Retina (tissue), 1 donor: ENCODE measurements at regions not wholly inside any gene's neighbourhood (a gene's known extent, or its start where the extent isn't known, plus 50 kb on each side); places are given as distances from the start of the nearest gene placed in this dataset.

Experiments
- DNase-seq: peaks from one replicate; pipeline ENCODE4 v3.0.0-alpha.2; 2016

GRCh38 chr5:51944500-51945125, 561.4 kb downstream of the ISL1 start:
- no peak for DNase-seq

DNA sequence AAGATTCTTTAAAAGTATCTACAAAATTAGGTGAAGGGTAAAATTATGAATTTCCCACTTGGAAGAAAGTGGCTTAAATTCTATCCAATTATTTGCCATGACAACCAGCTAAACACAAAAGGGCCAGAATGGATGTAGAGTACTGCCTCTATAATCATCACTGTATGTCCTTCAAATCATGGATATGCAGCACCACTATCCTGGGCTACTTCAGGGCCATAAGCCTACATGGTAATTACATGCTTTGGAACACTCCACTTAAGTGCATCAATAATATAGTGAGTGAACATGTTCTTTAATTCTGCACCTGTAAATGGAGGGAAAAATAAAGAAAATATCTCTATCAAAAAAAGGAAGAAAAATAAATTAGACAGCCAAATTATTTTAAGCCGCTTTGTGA, 575.2 kb downstream of the ISL1 start:
- no peak for DNase-seq

- no peak for DNase-seq
Observed at GRCh38 chr5:51960617-51961121, 577.4 kb downstream of the ISL1 start.

GRCh38 chr5:51961154-51961562, 577.9 kb downstream of the ISL1 start:
- peak; percentile 63 for DNase-seq

DNA sequence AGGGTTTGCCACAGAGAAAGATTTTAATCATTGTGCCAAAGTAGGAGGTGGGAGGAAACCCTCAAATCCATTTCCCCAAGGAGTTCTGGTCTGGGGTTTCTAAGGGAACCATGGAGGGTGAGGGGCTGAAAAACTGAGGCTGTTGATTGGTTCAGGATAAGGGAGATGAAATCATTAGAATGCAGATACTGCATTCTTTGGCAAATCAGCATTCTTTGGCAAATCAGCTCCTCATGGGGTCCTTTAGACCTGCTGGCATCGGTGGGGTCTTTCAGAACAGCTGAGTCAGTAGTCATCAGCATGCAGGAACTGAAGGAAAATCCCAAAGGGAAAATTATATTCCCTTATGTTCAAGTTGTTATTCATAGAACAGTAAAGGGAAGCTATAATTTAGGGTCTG, 585.5 kb downstream of the ISL1 start:
- DNase-seq: no peak

GRCh38 chr5:51974834-51975233, 591.6 kb downstream of the ISL1 start:
- DNase-seq: no peak

DNA sequence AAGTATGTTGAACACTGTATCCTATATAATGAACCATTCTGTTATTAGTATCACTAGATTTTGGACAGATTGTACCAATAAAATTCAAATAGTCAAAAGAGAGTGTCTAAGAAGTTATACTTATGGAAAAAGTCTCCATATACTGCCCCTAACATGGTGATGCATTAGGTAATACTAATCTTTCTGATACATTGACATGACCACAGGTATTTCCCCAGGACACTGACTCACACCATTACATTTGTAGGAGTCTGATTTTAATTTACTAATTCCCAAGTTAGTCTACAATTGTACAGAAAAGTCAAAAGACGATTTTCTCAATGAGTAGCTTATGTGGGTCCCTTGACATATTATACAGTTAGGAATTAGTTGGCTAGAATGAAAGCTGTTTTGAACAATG, 593.8 kb downstream of the ISL1 start:
- DNase-seq: no peak

DNA sequence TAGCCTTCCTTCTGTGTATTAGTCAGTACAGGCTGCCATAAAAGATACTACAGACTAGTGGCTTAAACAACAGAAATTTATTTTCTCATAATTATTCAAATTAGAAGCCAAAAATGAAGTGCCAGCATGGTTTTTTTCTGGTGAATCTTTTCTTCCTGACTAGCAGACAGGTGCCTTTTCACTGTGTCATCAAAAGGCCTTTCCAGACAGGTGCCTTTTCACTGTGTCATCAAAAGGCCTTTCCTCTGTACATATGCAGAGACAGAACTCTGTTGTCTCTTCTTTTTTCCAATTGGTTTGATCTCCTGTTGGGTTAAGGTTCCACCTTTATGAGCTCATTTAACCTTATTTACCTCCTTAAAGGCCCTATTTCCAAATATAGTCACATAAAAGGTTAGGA, 599.9 kb downstream of the ISL1 start:
- no peak for DNase-seq

DNA sequence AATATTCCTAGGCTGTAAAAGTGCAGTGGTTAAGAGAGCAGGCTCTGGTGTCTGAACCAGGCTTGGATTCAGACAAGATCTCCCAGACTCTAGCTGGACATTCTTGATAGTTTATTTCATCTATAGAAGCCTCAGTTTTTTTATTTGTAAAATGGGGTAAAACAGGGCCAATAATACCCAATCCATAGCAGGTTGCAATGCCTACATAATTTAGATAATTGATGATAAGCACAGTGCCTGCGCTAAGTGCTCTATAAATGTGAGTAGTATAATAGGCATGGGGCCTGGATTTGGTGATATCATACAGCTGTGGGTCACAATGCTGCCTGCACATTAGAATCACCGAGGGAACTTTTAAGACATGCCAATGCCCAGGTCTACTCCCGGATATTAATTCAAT, 603.5 kb downstream of the ISL1 start:
- DNase-seq: no peak

GRCh38 chr5:51987239-51987638, 604.0 kb downstream of the ISL1 start:
- DNase-seq: no peak

GRCh38 chr5:51987669-51988209, 604.5 kb downstream of the ISL1 start:
- peak; percentile 40 for DNase-seq

GRCh38 chr5:51988634-51989033, 605.4 kb downstream of the ISL1 start:
- peak; percentile 24 for DNase-seq

DNA sequence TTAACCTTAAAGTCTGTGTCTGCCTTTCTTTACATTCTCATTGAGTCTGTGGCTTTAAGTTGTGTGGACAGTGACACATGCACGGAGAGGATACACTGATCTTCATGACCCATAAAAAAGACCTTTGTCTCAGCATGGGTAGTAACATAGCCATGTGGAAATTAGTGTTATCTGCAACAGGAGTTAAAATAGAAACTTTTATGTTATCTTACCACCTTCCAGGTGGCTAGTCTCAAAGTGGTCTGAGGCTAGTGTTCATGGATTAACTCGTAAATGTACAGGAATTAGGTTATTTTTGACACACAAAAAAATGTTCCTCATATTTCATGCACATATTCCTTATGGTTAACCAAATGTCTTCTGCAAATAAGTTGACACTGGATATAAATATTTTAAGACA, 607.0 kb downstream of the ISL1 start:
- no peak for DNase-seq

DNA sequence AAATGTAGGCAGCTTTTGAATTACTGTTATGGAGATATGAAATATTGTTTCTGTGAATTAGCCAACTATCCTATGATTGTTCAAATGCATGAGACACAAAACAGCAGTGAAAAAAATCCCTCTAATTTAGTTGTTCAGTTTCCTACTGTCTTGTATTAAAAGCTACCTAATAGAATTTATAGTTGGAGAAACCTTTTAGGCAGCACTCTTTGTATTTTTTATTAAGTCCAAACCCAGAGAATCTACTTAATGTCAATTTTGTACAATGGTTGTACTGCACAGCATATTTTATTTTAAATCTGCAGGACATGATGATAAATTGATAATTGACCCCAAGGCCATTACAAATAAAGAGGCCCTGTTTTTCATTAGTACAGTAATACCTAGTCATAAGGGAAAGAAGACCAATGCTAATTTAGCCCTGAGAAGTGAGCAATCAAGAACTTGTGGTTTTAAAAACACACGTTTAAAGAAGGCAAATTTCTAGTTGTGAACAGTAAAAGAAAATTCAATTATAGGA, 607.5 kb downstream of the ISL1 start:
- DNase-seq: no peak

DNA sequence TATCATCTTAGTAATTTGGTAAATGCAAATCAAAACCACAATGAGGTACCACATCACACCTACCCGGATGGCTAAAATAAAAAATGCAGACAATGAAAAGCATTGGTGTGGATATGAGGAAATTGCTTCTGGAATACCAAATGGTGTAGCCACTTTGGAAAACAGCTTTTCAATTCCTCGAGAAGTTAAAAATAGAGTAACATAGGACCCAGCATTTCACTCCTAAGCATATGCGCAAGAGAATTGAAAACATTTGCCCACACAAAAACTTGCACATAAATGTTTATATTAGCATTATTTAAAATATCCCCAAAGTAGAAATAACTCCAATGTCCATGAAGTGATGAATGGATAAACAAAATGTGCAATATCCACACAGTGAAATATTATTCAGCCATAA, 608.7 kb downstream of the ISL1 start:
- DNase-seq: no peak

GRCh38 chr5:51995773-51996306, 612.6 kb downstream of the ISL1 start:
- DNase-seq: no peak

- no peak for DNase-seq
Observed at GRCh38 chr5:51996356-51996861, 613.2 kb downstream of the ISL1 start.

DNA sequence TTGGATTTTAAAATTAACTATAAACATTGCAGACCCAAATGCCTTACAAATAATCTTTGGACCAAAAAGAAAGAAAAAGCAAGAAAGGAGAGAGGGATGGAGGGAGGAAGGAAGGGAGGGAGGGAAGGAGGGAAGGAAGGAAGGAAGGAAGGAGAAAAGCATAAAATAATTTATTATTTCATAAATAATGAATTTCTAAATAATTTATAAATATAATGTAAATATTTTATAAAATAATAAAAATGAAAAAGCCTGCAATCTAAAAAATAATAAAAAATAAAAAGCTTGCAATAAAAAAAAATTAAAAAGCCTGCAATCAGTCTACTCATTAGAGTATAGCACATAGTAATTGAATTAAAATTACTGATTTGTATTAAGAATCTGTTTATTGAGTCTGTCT, 614.3 kb downstream of the ISL1 start:
- DNase-seq: no peak

DNA sequence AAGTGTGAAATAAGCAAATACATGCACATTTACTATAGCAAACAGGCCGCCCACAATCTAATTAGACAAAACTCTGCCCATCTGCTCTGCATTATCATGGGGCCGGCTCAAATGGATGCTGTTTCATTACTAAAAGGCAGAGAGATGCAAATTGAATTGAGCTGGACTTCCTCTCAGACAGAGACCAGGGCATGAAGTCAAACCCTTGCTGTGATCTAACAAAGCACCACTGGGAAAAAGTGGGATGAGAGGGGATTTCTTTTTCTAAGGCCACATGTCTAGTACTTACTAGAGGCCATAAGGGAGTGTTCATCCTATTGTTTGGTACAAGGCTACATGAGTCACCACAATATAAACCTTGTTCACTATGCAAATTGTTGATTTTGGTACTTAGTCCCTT, 614.7 kb downstream of the ISL1 start:
- DNase-seq: peak; percentile 38

DNA sequence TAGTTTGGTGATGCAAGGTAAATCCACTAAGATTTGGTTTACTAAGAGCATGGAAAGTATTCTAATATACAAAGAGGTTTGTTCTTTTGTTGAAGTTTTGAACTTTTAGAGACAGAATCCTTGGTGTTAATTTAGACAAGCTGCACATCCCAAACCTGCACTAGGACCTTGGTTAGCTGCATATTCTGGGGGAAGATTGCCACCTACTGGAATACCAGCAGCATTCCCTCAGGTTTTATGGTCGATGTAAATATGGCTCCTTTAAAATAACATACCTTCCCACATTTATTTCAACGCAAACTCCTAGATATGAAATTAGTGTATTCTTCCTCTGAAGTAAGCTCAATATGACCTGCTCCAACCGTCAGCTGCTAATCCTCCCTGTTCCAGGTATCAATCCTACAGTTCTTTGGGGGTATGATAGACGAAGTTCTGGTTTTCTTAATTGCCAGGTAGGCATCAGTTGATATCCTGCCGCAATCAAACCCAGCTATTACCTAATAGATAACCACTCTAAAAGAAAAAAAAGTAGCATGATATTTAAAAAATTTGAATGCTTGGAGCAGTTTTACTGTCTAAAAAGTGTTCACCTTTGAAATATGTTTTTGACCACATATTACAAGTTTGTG, 624.1 kb downstream of the ISL1 start:
- DNase-seq: peak; percentile 58

DNA sequence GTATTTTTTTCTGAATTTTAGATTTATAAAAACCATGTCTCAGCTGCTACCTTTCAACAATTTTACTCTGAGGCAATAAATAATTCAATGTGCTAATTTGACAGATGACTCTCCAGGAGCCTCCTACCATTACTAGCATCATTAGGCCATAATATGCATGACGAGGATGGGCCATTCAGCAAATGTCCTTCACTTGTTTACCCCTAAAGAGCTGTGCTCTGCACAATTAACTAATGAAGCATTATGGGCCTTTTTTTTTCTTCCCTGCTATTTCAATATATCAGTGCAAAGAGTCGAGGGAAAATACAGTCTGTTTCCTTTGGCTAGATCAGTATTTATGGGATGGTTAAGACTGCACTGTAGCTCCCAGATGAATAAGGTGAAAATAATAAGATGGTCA, 627.2 kb downstream of the ISL1 start:
- DNase-seq: peak; percentile 40

DNA sequence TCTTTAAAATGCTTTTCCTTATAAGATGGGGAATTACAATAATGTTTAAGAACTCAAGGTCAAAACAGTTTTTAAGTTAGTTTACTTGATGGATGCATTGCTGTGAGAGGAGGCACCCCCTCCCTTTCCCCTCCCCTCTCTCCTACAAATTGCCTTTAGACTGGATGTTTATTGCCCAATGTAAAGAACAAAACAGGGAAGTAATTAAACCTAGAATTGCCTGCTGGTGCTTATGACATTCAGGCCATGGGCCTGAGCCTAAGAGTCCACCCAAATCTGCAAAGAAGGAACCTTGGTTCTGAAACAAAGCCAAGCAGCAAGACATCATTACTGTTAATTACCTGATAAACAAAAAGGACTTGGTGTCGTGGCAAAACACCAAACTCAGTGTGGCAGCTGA, 630.3 kb downstream of the ISL1 start:
- peak; percentile 49 for DNase-seq

DNA sequence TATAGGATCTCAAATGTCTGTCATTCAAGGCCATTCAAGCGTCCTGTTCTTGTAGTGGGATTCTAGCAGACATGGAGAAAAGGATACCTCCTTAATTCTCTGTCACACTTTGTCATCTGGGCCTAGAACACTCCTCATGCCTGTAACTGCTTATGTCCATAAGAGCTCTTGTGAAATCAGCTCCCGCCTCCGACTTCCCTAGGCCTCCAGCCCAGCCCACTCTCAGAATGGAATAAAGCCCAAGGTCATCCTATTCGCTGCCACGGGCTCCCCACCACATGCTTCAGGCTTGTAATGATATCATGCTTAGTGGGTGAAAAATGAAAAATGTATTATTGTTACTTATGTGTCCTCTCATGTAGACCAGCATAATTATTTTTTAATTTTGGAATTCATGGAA, 632.5 kb downstream of the ISL1 start:
- no peak for DNase-seq

DNA sequence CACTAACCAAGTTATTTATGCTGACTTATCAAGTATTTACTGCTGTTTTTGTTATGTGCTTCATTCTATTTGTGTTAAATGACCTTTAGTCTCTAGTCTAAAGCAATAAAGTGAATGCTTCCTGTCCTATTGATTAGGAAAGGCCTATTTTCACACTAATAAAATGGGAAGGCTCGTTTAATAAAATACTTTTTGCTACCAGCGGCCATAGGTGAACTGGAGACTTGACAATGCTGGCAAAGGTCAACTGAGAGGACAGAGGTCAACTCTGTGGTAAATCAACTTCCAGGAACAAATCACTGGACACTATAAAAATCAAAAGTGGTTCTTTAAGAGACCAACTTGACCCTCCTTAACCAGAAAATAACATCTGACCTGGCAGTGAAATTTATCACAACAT, 634.3 kb downstream of the ISL1 start:
- no peak for DNase-seq
